Ramos (cell line): ENCODE measurements at regions not wholly inside any gene's neighbourhood (a gene's known extent, or its start where the extent isn't known, plus 50 kb on each side); places are given as distances from the start of the nearest gene placed in this dataset.
"Not testable (repeated sequence)": the region's sequence is repeated elsewhere in the genome, so short reads cannot be mapped to it uniquely, and the experiment has no call there.

Experiments used
- in situ Hi-C: fragments of 300-500 bp; cut with MboI; formaldehyde crosslinking; loops from one replicate; pipeline ENCODE4 v1.14.3; 2022; ENCODE audit warnings: low sequenced_read_pairs; ENCODE audit not compliant: unreplicated experiment

- in situ Hi-C loops: no loop called here
These were observed 162.0 kb upstream of the ATP6AP2 start for GRCh38 chrX:40418813-40419195.

GRCh38 chrX:40418146-40418812, 162.5 kb upstream of the ATP6AP2 start:
- in situ Hi-C loops: no loop called here

- in situ Hi-C loops: no loop called here
These were observed 165.1 kb upstream of the ATP6AP2 start for GRCh38 chrX:40415675-40416074.

GRCh38 chrX:40414335-40414734, 166.4 kb upstream of the ATP6AP2 start:
- in situ Hi-C loops: no loop called here

- in situ Hi-C loops: no loop called here
These were observed 169.2 kb upstream of the ATP6AP2 start for GRCh38 chrX:40411340-40412111.

GRCh38 chrX:40410859-40411258, 169.9 kb upstream of the ATP6AP2 start:
- in situ Hi-C loops: no loop called here

- in situ Hi-C loops: no loop called here
These were observed 174.4 kb upstream of the ATP6AP2 start for GRCh38 chrX:40406330-40406859.

GRCh38 chrX:40405399-40405798, 175.4 kb upstream of the ATP6AP2 start:
- in situ Hi-C loops: no loop called here

GRCh38 chrX:40403757-40404156, 177.0 kb upstream of the ATP6AP2 start:
- in situ Hi-C loops: no loop called here

GRCh38 chrX:40402831-40403533, 177.8 kb upstream of the ATP6AP2 start:
- in situ Hi-C loops: no loop called here

GRCh38 chrX:40395102-40395501, 185.7 kb upstream of the ATP6AP2 start:
- in situ Hi-C loops: no loop called here

- in situ Hi-C loops: no loop called here
These were observed 186.5 kb upstream of the ATP6AP2 start for GRCh38 chrX:40394302-40394701.

GRCh38 chrX:40392599-40392998, 188.2 kb upstream of the ATP6AP2 start:
- in situ Hi-C loops: no loop called here

GRCh38 chrX:40391662-40392061, 189.1 kb upstream of the ATP6AP2 start:
- in situ Hi-C loops: no loop called here

GRCh38 chrX:40389555-40389954, 191.2 kb upstream of the ATP6AP2 start:
- in situ Hi-C loops: no loop called here

GRCh38 chrX:40388441-40388840, 192.3 kb upstream of the ATP6AP2 start:
- in situ Hi-C loops: no loop called here

- in situ Hi-C loops: not testable (repeated sequence)
These were observed 192.9 kb upstream of the ATP6AP2 start for GRCh38 chrX:40387869-40388268.

GRCh38 chrX:40387311-40387710, 193.5 kb upstream of the ATP6AP2 start:
- in situ Hi-C loops: not testable (repeated sequence)

- in situ Hi-C loops: no loop called here
These were observed 195.1 kb upstream of the ATP6AP2 start for GRCh38 chrX:40385682-40386081.

GRCh38 chrX:40385256-40385655, 195.5 kb upstream of the ATP6AP2 start:
- in situ Hi-C loops: no loop called here

GRCh38 chrX:40383969-40384368, 196.8 kb upstream of the ATP6AP2 start:
- in situ Hi-C loops: no loop called here
